Glomerular endothelial cell (primary cell): ENCODE measurements at regions not wholly inside any gene's neighbourhood (a gene's known extent, or its start where the extent isn't known, plus 50 kb on each side); places are given as distances from the start of the nearest gene placed in this dataset.

Experiments used
- DNase-seq: peaks from one replicate; pipeline ENCODE4 v3.0.0-alpha.2; 2011; ENCODE audit warnings: low read depth, low spot score; ENCODE audit errors: extremely low read depth

DNA sequence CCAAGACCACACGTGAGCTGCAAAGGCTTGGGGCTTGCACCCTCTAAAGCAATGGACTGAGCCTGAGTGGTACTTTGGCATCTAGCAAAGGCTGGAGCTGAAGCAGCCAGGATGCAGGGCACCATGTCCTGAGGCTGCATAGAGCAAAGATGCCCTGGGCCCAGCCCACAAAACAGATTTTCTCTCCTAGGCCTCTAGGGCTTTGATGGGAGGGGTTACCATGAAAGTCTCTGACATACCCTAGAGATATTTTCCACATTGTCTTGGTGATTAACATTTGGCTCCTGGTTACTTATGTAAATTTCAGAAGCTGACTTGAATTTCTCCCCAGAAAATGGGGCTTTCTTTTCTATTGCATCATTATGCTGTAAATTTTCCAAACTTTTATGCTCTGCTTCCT is 438.3 kb downstream of the SLC16A7 start:
- no peak for DNase-seq

DNA sequence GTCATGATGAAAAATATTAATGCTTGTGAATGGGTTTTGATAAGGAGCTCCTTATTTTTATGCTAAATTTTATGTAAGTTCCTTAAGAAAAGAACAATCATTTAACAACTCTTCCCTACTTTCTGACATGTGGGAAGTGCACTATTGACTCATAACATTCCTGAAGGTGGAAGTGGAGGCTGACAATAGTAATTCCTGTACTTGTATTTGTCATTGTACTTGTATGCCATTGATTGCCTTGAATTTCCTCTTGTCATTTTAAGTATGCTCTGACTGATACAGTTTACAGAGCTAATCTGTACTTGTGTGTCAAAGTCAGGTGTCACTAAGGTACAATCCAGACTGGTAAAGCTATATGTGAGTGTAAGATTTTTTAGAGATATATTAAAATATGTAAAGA is 440.0 kb downstream of the SLC16A7 start:
- DNase-seq, result peak; percentile 78

DNA sequence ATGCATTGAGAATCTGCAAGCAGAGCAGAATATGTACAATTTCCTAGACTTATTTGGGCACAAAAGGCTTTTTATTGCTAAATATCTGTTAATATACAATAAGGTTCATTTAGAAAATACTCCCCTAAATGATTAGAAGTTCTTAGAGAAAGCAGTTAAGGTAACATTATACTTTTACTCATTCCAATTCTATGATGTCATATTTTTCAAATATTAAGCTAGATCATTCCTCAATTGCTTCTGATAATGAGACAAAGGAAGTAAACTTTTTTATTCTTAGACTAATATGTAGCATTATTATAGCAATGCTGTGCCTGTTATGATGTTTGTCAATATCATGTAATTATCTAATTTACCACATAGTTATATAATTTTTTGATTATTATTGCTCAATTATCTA is 447.0 kb downstream of the SLC16A7 start:
- DNase-seq, result no peak

DNA sequence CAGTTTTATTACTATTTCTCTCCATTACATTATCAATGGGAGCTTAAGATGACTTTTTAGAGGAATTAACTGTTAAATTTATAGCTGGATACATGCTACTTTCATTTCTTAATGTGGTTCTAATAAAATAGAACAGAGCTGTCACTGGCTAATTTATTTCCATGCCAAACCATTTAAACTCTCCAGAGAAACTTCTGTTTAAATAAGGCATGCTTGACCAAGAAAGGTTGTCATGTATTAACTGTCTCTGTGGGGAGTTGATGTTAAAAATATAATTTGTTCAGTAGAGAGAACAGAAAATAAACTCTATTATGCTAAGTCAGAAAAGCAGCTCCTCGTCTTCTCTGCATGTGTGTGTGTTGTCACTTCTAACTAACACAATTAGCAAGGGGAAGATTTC is 447.4 kb downstream of the SLC16A7 start:
- DNase-seq, result no peak

DNA sequence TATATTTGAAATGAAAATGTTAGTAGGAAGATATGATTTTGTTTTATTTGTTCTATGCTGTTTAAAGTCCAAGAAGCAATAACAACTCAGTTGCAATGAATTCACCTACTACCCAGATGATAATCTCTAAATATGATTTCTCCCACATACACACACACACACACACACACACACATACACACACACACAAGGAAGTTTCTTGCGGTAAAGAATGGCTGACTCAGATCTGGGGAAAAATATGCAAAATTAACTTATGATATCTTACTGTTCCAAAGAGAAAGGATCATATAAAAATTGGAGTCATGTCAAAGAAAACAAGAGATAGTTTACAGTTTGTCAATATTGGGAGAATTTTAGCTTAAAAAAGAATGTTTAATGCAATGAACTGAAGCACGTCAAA is 456.7 kb downstream of the SLC16A7 start:
- no peak for DNase-seq

DNA sequence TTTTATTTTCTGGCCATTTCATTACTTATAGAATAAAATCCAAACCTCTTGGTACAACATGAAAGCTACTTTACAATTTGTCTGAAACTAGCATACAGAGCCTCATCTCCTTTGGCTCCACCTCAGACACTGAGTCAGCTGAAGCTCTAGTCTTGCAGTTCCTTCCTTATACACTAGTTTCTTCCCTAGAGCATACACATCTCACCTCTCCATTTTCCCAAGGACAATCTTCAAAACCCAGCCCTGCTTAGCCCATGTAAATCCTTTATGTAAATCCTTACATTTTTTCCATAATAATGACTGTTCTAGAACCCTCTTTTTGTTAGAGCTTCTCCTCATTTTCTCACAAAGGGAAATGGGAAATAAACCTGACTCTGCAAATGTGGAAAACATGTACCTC is 463.4 kb downstream of the SLC16A7 start:
- DNase-seq, result no peak

DNA sequence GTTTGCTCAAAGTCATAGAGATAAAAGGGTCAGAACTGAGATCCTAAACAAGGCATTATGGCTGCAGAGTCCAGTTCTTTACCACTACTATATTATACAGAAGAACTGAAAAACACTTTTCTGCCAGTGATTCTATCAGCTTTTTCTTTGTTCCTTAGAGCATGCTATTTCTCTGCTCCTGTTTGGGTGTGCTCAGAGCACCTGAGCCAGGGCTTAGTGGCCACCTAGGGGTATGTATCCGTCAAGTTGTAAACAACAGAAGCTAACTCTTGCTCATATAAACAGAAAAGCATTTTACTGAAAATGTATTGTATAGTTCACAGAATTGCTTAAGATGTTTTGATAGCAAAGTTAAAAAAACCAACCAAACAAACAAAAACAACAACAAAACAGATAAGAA is 470.8 kb downstream of the SLC16A7 start:
- DNase-seq, result no peak

DNA sequence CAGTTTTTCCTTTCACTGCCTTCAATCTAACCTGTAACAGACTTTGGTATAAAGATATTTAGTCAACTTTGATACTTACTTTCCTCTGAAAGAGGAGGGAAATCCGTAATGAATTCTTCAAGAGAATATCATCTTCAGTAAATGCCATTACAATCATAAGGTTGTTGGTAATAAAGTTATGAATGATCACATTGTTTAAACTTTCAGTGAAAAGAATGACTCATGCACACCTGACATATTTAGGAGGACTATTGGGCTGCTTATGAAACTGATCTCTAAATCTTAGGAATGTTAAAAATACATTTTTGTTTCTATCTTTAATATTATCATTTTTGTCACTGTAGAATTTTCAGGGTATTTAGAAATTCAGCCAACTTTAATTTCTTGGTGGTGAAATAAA is 474.7 kb downstream of the SLC16A7 start:
- DNase-seq, result no peak

DNA sequence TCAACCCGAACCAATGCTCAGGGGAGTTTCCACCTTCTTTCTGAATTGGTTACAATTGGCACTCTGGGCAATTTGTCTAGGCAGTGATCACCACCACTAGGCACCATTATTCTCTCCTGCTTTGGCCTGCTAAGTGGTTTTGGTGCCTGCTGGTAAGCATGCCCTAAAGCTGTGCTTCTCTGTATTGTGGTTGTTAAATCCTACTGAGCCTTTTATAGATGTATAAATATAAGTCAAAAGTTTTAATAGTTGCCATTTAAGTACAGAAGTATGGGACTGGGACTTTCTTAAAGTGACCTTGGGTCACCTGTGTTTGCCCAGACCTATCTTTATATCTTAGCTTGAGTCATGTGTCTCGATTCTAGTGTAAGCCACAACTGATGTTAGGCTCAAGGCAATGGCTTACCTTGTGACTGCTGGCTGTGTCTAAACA is 475.9 kb downstream of the SLC16A7 start:
- no peak for DNase-seq

DNA sequence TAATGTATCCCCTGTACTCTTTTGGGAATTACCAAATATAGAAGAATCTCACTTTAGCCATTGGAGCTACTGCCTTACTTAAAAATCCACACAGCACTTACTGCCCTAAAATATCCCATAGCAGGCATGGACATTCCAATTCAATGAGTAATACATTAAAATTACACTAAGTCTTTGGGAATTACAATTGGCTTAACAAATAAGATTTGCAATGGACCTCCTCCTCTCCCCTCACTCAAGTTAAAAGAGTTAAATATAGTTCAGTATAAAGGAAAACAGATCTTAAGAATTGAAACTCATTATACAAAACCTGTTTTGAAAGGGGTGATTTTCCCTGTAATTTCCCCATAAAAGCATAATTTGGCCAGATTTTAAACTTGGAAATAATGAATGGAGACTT is 477.1 kb downstream of the SLC16A7 start:
- DNase-seq, result no peak

DNA sequence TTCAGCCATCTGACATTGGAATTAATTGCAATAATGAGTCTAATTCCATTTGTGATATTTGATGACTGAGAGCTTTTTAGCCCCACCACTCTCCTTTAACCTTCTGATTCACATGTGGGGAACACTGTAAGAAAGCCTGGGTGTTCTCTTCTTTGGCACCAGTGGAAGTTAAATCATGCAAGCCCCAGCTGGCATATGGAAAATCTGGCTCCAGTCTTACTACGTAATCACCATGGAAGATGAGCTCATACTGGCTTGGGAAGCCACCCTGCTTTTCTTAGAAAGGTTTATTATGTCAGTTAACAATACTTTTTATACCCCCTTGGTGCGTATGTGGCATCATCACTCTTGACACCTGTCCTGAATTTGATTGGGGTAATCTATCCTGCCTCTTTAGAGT is 479.3 kb downstream of the SLC16A7 start:
- DNase-seq, result no peak

DNA sequence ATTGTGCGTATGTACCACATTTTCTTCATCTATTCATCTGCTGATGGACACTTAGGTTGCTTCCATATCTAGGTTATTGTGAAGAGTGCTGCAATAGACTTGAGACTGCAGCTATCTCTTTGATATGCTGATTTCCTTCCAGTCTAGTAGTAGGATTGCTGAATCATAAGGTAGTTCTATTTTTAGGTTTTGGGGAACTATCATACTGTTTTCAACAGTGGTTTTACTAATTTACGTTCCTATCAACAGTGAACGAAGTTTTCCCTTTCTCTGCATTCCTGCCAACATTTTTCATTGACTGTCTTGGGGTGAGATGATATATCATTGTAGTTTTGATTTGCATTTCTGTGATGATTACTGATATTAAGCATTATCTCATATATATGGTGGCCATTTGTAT is 482.2 kb downstream of the SLC16A7 start:
- no peak for DNase-seq

DNA sequence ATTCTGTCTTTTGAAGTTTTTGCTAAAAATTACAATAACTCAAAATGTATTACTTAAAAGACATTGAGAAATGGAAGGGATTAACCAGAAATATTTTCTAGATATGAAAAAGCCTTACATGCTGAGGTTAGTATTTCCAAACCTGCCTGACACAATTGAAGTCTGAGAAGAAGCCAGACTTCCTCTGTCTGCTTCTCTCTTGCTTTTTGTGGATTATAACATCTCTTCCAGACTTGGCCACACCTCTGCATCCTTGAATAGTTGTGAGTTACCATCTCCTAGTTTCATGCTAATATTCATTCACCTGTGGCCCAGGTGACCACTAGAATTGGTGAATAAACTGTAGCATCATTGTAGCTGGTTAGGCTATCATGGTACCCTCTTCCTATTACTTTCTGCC is 497.6 kb downstream of the SLC16A7 start:
- DNase-seq, result no peak

DNA sequence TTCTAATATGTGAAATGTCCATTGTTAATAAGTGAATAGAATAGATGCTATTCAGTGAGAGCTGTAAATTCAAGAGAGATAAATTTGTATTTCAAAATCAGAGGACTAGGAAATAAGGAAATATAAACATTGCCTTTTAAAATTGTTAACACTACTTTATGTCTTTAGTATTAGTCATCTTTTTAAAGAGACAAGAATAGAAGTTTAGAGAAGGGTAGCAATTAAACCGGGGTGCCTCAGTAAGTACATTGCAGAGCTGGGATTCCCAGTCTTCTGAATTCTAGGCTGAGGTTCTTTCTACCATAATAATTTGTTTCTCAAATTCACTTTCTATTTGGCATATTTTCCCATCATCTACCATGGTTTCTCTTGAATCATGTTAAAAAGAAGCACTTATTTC is 498.6 kb downstream of the SLC16A7 start:
- no peak for DNase-seq

DNA sequence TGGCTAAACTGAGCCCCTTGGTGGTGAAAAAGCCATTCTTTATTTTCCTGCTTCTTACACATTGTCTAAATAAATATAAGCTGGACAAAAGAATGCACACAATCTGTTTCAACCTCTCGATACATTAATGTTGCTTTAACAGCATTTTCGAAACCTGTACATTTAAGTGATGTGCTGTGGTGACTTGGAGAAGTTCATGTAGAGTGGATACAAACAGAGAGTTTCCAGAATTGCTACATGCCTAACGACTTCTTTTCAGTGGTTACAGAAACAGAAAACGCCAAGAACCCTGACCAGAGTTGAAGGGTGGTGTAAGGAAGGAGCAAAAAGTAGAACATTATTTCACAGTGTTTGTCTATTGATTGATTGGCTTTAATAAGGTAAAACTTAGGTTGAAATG is 500.9 kb downstream of the SLC16A7 start:
- no peak for DNase-seq

DNA sequence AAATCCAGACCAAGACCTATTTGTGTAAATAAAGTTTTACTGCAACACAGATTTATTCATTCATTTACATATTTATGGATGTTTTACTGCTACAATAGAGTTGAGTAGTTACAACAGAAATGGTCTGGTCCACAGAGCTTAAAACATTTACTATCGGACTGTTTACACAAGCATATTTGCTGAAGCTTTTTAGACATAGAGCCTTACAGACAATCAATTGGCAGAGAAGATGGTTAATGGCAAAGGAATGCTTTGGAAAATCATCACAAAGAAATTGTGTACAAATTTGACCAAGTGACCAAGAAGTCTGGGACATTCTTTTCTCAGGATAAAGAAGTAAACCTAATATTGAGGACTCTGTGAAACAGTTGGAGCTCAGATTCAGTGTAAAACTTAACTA is 504.3 kb downstream of the SLC16A7 start:
- DNase-seq, result no peak

DNA sequence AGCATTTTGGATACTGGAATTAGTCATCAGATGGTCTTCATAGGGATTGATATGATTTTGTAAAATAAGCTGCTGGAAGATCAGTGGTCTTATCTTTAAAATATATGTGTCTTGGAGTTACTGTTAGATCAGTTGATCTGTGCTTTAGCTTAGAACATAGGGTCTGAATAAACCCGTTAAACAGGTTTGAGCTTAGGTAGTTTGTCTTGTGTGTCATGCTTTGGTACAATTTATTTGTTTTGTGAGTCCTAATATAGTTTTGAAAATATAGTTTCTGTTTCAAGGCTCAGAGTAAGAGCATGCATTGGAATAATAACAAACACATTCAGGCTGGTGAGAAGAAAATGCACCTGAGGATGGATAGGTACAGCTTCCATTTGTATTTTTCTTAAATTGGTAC is 505.0 kb downstream of the SLC16A7 start:
- no peak for DNase-seq

DNA sequence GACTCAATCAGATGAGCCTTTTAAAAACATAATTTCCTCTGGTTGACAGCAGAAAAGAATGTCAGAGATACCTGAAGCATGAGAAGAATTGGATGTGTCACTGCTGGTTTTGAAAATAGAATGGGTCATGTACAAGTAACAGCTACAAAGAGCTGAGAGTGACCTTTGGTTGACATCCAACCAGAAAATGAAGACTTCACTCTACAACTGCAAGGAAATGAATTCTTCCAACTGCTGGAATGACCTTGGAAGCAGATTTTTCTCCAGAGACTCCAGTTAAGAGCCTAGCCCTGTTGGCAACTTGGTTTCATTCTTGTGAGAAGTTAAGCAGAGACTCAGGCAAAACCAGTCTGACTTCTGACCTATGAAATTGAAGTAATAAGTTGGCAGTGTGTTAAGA is 505.9 kb downstream of the SLC16A7 start:
- DNase-seq, result no peak

DNA sequence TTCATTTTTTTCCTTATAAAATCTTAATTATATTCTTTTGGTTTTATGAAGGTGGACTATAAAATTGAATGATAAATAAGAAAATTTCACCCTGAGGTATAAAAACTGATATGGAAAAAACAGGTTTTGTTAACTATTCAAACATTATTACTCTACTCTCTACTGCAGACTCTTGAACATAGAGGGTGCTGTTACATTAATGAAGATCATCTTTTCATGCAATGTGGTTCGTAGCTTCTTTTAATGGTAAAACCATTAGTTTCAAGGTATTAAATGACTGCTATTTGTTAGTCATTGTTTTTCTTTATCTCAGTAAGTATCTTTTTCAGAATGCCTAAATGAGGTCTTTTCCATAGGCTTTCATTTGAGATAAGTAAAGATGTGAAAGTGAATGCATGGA is 510.4 kb downstream of the SLC16A7 start:
- DNase-seq, result no peak

DNA sequence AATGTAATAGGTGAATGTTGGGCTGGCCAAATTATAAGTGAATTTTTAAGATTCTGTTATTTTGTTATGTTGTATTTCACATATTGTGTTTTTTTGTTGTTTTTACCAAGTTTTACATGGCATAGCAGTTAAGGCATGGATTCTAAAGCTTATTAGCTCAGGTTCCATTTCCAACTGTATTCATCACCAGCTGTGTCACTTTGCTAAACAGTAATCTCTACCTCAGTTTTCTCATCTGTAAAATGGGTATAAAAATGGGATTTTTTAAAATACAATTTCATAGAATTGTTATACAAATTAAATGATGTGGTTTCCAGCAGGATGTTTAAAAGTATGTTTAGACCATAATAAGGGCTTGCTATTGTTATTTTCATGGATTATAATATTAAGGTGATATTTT is 512.2 kb downstream of the SLC16A7 start:
- DNase-seq, result no peak

DNA sequence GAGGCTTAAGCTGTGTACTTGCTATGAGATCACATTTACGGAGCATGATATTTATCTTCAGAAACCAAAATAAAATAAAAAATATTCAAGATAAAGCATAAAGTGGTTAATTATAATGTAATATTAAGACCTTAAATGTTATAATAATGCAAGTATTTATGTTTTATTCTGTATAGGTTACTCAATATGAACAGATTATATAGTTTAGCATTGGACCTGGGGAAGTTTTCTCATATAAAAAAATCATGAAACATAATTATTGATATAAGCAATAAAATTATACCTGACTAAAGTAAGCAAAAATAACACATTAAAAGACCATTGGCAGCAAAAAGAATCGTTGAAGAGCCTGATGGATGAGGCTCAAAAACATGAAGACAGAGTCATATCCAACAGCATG is 516.2 kb downstream of the SLC16A7 start:
- no peak for DNase-seq

DNA sequence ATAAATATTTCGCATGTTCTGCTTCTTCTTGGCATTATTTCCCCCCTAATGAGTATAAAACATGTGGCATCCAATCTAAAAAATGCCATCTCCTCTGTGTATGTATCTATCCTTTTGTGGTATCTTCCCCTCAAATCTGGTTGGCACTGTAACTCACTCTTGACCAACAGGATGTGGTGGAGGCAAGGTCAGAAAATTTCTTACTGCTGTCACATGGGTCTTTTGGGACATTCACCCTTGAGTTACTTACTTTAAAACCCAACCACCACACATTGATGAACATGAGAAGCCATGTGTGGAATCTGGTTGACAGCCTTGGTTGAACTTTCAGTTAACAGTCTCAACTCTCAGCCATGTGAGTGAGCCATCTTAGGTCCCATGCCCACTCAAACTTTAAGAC is 516.9 kb downstream of the SLC16A7 start:
- DNase-seq, result no peak

DNA sequence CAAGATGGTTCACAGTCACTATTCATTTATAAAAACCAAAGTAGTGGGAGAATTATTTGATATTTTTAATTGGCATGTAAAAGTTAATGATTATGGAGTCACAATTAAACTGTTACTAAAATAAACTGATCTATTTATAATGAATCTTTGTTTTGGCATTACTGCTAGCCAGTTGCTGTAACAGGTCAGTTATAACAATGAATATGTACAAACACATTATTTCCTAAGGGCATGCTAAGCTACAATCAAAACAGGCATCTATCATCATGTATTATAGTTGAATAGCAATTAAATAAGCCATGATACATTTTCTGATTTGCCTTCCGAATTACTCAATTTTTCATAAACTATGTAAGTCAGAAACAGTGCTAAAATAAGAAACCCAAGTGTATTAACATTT is 518.3 kb downstream of the SLC16A7 start:
- DNase-seq, result no peak

DNA sequence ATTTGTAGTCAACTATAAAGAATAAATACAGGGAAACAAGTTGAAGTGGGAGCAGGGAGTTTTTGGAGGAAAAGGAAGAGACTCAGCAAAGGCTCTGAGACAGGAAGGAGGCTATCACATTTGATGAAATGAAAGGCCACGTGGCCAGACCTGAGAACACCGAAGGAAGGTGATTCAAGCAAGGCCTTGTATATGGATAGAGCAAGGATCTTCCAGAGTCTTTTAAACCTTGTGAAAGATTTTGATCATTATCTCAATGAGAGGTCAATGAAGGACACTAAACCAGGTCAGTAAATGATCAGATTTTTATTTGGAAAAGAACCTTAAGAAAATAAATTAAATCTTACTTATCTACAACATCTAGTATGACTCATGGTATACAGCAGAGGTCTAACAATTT is 523.5 kb downstream of the SLC16A7 start:
- no peak for DNase-seq
